ENCODE measurements at regions not wholly inside any gene's neighbourhood (a gene's known extent, or its start where the extent isn't known, plus 50 kb on each side); places are given as distances from the start of the nearest gene placed in this dataset.

DNA sequence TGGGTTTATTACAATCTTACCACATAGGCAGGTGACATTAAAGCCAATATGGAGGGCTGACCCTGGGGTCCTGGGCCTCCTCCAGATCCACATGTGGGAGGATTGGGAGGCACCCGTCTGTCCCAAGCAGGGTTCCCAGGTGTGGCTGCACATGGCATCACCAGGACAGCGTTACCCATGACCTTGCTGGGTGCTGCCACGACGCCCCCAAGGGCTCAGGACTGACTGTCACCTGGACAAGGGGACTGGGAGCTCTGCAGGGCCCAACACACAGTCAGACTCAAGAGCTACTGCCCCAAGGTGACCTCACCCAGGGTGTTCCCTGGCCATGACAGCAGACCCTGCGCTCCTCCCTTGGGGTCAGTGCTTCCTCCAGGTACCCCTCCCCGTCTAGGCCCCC is 437.4 kb upstream of the MYT1L start:
- no peak for TF ChIP-seq ZNF274 (IDR thresholded peaks at IDR 0.05; ENCODE audit: low read depth, low read length)
- TF ChIP-seq YY1 (IDR thresholded peaks at IDR 0.05; ENCODE audit: insufficient read depth, insufficient read length): no peak
- TF ChIP-seq SUZ12 (IDR thresholded peaks at IDR 0.05; ENCODE audit: extremely low read depth, insufficient read depth, insufficient read length): no peak

DNA sequence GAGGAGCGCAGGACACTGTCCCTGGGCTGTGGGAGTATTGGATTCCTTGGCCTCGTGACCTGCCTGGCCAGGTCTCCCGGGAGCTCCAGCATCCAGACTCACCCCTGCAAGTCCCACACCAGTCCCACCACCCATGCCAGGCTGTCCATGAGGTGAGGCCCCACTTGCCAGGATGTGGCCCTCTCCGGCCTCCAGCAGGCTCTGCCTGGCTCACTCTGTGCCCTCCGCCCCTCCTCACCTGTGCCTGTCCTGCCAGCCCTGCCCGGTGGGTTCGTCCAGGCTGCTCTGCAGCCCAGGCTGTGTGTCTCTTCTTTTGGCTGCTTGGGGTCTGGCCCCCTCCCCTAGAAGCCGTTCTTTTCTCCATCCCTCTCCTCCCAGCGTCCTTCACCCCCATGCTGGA is 436.8 kb upstream of the MYT1L start:
- H3K4me3 ChIP-seq (ENCODE audit: insufficient read length, low read depth): no peak overlapping the region
- TF ChIP-seq ZNF274 (IDR thresholded peaks at IDR 0.05; ENCODE audit: low read depth, low read length): no peak
- no peak for TF ChIP-seq SUZ12 (IDR thresholded peaks at IDR 0.05; ENCODE audit: extremely low read depth, insufficient read depth, insufficient read length)
- TF ChIP-seq YY1 (IDR thresholded peaks at IDR 0.05; ENCODE audit: insufficient read depth, insufficient read length): no peak
- no peaks in the 10 kb centered on the region for H3K36me3 ChIP-seq (ENCODE audit: insufficient read depth, insufficient read length, low read length)
- no peaks in the 10 kb centered on the region for H3K9me3 ChIP-seq (ENCODE audit: insufficient read depth, low read length)
- no peaks in the 10 kb centered on the region for H3K27me3 ChIP-seq (ENCODE audit: insufficient read depth, insufficient read length)
- no peak for DNase-seq (ENCODE audit: low read depth, low spot score)
- peaks cover 10% of the 10 kb centered on the region for H3K4me1 ChIP-seq (ENCODE audit: insufficient read depth, insufficient read length)
- H3K9ac ChIP-seq (ENCODE audit: insufficient read length, low read depth): no peak overlapping the region

More for the DNA sequence above, 437.4 kb upstream of the MYT1L start:
- Histone ChIP-seq H3K27me3 (ENCODE audit: insufficient read depth, insufficient read length) (no peaks in the 10 kb centered on the region), H3K4me3 (ENCODE audit: insufficient read length, low read depth) (no peak overlapping the region), H3K36me3 (ENCODE audit: insufficient read depth, insufficient read length, low read length) (no peaks in the 10 kb centered on the region), H3K9ac (ENCODE audit: insufficient read length, low read depth) (no peak overlapping the region), H3K4me1 (ENCODE audit: insufficient read depth, insufficient read length) (peaks cover 10% of the 10 kb centered on the region), H3K9me3 (ENCODE audit: insufficient read depth, low read length) (no peaks in the 10 kb centered on the region)
- DNase-seq (ENCODE audit: low read depth, low spot score): no peak

DNA sequence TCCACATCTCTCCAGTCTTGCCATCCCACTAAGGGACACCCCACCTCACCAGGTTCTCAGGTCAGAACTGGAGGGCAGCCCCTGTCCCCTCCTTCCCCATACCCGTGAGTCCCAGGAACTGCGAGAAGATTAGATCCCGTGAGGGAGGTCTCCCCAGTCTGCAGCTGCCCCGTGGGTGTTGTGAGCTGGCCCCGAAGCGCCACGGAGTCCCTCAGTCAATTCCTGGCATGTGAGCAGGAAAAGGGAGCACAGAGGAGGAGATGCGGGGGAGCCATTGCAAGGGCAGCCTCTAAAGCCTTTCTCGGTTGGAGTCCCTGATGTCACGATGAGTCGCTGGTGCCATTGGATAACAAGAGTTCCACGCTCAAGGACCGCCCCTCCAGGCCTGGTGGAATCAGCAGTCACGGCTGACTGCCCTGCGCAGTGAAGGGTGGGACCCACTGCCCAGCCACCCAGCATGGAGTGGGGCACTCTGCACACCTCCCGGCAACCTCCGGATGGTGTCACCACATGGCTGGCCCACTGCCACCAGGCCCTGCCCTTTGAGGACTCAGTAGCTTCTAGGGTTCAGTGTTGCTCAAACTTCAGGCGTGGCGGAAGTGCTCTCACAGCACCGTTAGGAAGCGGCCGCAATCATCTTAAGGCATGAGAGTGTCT is 434.9 kb upstream of the MYT1L start:
- H3K4me3 ChIP-seq (ENCODE audit: insufficient read length, low read depth): no peak overlapping the region
- no peak for TF ChIP-seq SUZ12 (IDR thresholded peaks at IDR 0.05; ENCODE audit: extremely low read depth, insufficient read depth, insufficient read length)
- no peak for TF ChIP-seq ZNF274 (IDR thresholded peaks at IDR 0.05; ENCODE audit: low read depth, low read length)
- no peak for TF ChIP-seq YY1 (IDR thresholded peaks at IDR 0.05; ENCODE audit: insufficient read depth, insufficient read length)

DNA sequence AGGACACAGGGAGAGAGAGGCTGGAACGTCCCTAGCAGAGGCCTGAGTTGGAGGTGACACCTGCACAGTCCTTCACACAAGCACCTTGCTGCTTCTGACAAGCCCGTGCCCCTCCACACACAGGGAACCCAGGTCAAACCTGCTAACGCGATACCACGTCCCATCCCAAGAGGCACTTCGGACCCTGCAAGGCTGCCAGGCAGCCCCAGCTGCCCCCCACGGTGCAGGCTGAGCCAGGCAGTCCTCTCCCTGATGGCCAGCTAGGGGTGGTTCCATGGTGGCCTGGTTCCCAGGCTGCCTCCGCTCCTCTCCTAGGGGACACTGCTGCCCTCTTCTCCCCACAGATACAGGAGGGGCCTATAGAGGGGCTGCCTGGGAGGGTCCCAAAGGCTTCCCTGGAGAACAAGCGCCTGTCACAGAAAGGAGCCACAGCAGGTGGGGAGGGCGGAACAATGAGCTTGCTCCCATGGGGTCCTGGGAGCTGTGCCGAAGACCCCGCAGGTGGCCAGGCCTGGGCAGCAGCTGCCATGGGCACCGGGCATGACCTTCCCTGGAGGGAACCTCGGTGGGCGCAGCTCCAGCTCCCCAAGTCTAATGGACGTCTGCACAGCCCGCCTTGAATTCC is 434.2 kb upstream of the MYT1L start:
- Histone ChIP-seq H3K36me3 (ENCODE audit: insufficient read depth, insufficient read length, low read length) (no peaks in the 10 kb centered on the region), H3K9me3 (ENCODE audit: insufficient read depth, low read length) (peaks cover 6% of the 10 kb centered on the region; the same call in 1 of the 2 replicates), H3K4me1 (ENCODE audit: insufficient read depth, insufficient read length) (peaks cover 9% of the 10 kb centered on the region), H3K4me3 (ENCODE audit: insufficient read length, low read depth) (no peak overlapping the region), H3K27me3 (ENCODE audit: insufficient read depth, insufficient read length) (no peaks in the 10 kb centered on the region), H3K9ac (ENCODE audit: insufficient read length, low read depth) (no peak overlapping the region)
- no peak for DNase-seq (ENCODE audit: low read depth, low spot score)
- TF ChIP-seq SUZ12 (IDR thresholded peaks at IDR 0.05; ENCODE audit: extremely low read depth, insufficient read depth, insufficient read length): no peak
- TF ChIP-seq YY1 (IDR thresholded peaks at IDR 0.05; ENCODE audit: insufficient read depth, insufficient read length): no peak
- TF ChIP-seq ZNF274 (IDR thresholded peaks at IDR 0.05; ENCODE audit: low read depth, low read length): no peak

More for the DNA sequence above, 434.9 kb upstream of the MYT1L start:
- Histone ChIP-seq H3K27me3 (ENCODE audit: insufficient read depth, insufficient read length) (no peaks in the 10 kb centered on the region), H3K9ac (ENCODE audit: insufficient read length, low read depth) (no peak overlapping the region), H3K9me3 (ENCODE audit: insufficient read depth, low read length) (no peaks in the 10 kb centered on the region), H3K4me1 (ENCODE audit: insufficient read depth, insufficient read length) (peaks cover 9% of the 10 kb centered on the region), H3K36me3 (ENCODE audit: insufficient read depth, insufficient read length, low read length) (no peaks in the 10 kb centered on the region)
- DNase-seq (ENCODE audit: low read depth, low spot score): no peak

GRCh38 chr2:2764739-2765138 is 433.7 kb upstream of the MYT1L start:
- Histone ChIP-seq H3K4me3 (ENCODE audit: insufficient read length, low read depth) (no peak overlapping the region), H3K36me3 (ENCODE audit: insufficient read depth, insufficient read length, low read length) (no peaks in the 10 kb centered on the region), H3K9ac (ENCODE audit: insufficient read length, low read depth) (no peak overlapping the region), H3K9me3 (ENCODE audit: insufficient read depth, low read length) (peaks cover 6% of the 10 kb centered on the region; the same call in 1 of the 2 replicates), H3K27me3 (ENCODE audit: insufficient read depth, insufficient read length) (no peaks in the 10 kb centered on the region), H3K4me1 (ENCODE audit: insufficient read depth, insufficient read length) (peaks cover 5% of the 10 kb centered on the region)
- no peak for TF ChIP-seq ZNF274 (IDR thresholded peaks at IDR 0.05; ENCODE audit: low read depth, low read length)
- no peak for TF ChIP-seq YY1 (IDR thresholded peaks at IDR 0.05; ENCODE audit: insufficient read depth, insufficient read length)
- no peak for TF ChIP-seq SUZ12 (IDR thresholded peaks at IDR 0.05; ENCODE audit: extremely low read depth, insufficient read depth, insufficient read length)
- no peak for DNase-seq (ENCODE audit: low read depth, low spot score)

- H3K4me3 ChIP-seq (ENCODE audit: insufficient read length, low read depth): no peak overlapping the region
- H3K36me3 ChIP-seq (ENCODE audit: insufficient read depth, insufficient read length, low read length): no peaks in the 10 kb centered on the region
- DNase-seq (ENCODE audit: low read depth, low spot score): no peak
- H3K9me3 ChIP-seq (ENCODE audit: insufficient read depth, low read length): peaks cover 6% of the 10 kb centered on the region; the same call in 1 of the 2 replicates
- H3K4me1 ChIP-seq (ENCODE audit: insufficient read depth, insufficient read length): peaks cover 5% of the 10 kb centered on the region
- H3K9ac ChIP-seq (ENCODE audit: insufficient read length, low read depth): no peak overlapping the region
- no peaks in the 10 kb centered on the region for H3K27me3 ChIP-seq (ENCODE audit: insufficient read depth, insufficient read length)
- TF ChIP-seq ZNF274 (IDR thresholded peaks at IDR 0.05; ENCODE audit: low read depth, low read length): no peak
- TF ChIP-seq SUZ12 (IDR thresholded peaks at IDR 0.05; ENCODE audit: extremely low read depth, insufficient read depth, insufficient read length): no peak
- TF ChIP-seq YY1 (IDR thresholded peaks at IDR 0.05; ENCODE audit: insufficient read depth, insufficient read length): no peak
Observed at GRCh38 chr2:2764001-2764355, 432.9 kb upstream of the MYT1L start.

DNA sequence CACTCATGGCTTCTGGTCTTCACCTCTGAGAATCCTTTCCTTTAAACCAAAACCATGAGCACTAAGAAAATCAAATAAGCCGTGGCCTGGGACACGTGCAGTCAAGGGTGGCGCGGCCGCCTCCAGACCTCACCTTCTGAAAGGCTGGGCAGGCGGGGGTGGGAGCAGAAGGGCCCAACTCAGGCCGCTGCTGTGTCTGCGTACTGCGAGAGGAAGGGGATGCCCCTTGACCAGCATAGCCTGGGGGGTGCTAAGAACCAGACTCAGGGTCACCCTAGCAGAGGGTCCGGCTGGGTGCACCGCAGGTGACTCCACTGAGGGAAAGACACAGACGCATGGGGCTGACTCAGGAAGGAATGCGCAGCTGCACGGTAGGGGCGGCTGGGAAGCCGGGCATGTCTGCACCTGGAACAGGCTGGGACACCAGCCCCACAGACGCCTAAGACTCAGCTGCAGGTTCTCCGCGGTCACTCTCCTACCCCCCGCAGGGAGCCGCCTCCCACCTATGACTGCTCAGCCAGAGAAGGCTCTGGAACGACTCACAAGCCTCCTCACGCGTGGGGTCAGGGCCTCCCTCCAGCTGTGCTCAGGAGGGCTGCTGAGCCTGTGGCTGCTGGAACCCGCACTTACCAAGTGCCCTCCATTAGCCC is 432.4 kb upstream of the MYT1L start:
- no peak for DNase-seq (ENCODE audit: low read depth, low spot score)

More for the DNA sequence above, 432.4 kb upstream of the MYT1L start:
- Histone ChIP-seq H3K4me1 (ENCODE audit: insufficient read depth, insufficient read length) (peaks cover 5% of the 10 kb centered on the region), H3K9me3 (ENCODE audit: insufficient read depth, low read length) (peaks cover 6% of the 10 kb centered on the region; the same call in 1 of the 2 replicates), H3K9ac (ENCODE audit: insufficient read length, low read depth) (no peak overlapping the region), H3K4me3 (ENCODE audit: insufficient read length, low read depth) (no peak overlapping the region), H3K27me3 (ENCODE audit: insufficient read depth, insufficient read length) (no peaks in the 10 kb centered on the region), H3K36me3 (ENCODE audit: insufficient read depth, insufficient read length, low read length) (no peaks in the 10 kb centered on the region)
- no peak for TF ChIP-seq ZNF274 (IDR thresholded peaks at IDR 0.05; ENCODE audit: low read depth, low read length)
- no peak for TF ChIP-seq SUZ12 (IDR thresholded peaks at IDR 0.05; ENCODE audit: extremely low read depth, insufficient read depth, insufficient read length)
- no peak for TF ChIP-seq YY1 (IDR thresholded peaks at IDR 0.05; ENCODE audit: insufficient read depth, insufficient read length)

All from NT2/D1 (cell line).